Testis (tissue), 2 donors: ENCODE measurements at regions not wholly inside any gene's neighbourhood (a gene's known extent, or its start where the extent isn't known, plus 50 kb on each side); places are given as distances from the start of the nearest gene placed in this dataset.

ENCODE experiments used
- DNase-seq: peaks from one replicate; pipeline ENCODE4 v3.0.0-alpha.2; 2019
- H3K27ac ChIP-seq, 2 donors: fragments of 200-600 bp; sonication (generic); one replicate each; pipeline ENCODE4 v1.5.1; 2019
- H3K27me3 ChIP-seq: fragments of 200-600 bp; sonication (generic); one replicate; pipeline ENCODE4 v1.5.1; 2019
- H3K36me3 ChIP-seq: fragments of 200-600 bp; sonication (generic); one replicate; pipeline ENCODE4 v1.5.1; 2017; ENCODE audit warnings: low read depth; ENCODE audit errors: missing control alignments
- H3K4me1 ChIP-seq: fragments of 200-600 bp; sonication (generic); one replicate; pipeline ENCODE4 v1.5.1; 2019
- H3K4me3 ChIP-seq, 2 donors: fragments of 200-600 bp; sonication (generic); one replicate each; pipeline ENCODE4 v1.5.1; 2017 to 2019
- H3K9me3 ChIP-seq: fragments of 200-600 bp; sonication (generic); one replicate; pipeline ENCODE4 v1.5.1; 2017
- POLR2A ChIP-seq: fragments of 450-650 bp; IDR thresholded peaks from one replicate; pipeline ENCODE4 v1.6.1; 2017; ENCODE audit warnings: antibody characterized with exemption, mild to moderate bottlenecking, moderate library complexity
- WGBS, 2 donors: methylation state at CpG; one replicate each; pipeline ENCODE4 v1.1.5; 2018; 5-methylcytosine and 5-hydroxymethylcytosine counted together
- intact Hi-C: fragments of 100-400 bp; cut with DNase I; formaldehyde crosslinking; loops from one replicate; pipeline ENCODE4 v1.15.1; 2023; ENCODE audit warnings: low total_unique reads
- TF ChIP-seq, protein P1 (sequence below), 3 experiments: fragments of 450-650 bp in 2 of 3; fragments of 200-600 bp in 1 of 3; sonication (generic) in 1 of 3; IDR thresholded peaks; one replicate each; pipeline ENCODE4 v1.5.1; 2016 to 2019; ENCODE audit warnings: antibody characterized with exemption in 3 of 3, mild to moderate bottlenecking in 2 of 3, moderate library complexity in 1 of 3

DNA sequence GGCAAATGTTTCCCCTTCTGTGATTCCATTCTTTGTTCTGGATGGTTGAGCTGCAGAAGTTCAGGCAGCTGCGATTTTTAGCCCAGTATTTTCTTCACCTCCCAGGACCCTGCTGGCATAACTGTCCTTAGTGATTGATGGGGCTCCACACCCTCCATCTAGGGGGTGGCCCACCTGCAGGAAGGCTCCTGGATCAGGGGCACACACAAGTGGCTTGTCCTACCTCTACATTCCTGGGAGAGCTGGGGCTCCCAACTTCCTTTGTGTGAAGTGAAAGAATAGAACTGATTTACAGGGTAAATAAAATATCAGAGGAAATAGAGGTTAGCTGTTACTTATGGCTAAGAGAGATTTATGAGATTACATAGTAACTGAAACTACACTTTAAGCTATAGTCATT is 129.5 kb upstream of the MAP3K7 start:
- H3K4me1 ChIP-seq = no peaks in the 10 kb centered on the region
- H3K36me3 ChIP-seq = no peaks in the 10 kb centered on the region
- H3K4me3 ChIP-seq = no peak overlapping the region
- H3K27me3 ChIP-seq = no peaks in the 10 kb centered on the region
- no peaks in the 10 kb centered on the region for H3K9me3 ChIP-seq
- no peak for DNase-seq
- intact Hi-C loops = no loop called here
- TF ChIP-seq, protein P1, sequence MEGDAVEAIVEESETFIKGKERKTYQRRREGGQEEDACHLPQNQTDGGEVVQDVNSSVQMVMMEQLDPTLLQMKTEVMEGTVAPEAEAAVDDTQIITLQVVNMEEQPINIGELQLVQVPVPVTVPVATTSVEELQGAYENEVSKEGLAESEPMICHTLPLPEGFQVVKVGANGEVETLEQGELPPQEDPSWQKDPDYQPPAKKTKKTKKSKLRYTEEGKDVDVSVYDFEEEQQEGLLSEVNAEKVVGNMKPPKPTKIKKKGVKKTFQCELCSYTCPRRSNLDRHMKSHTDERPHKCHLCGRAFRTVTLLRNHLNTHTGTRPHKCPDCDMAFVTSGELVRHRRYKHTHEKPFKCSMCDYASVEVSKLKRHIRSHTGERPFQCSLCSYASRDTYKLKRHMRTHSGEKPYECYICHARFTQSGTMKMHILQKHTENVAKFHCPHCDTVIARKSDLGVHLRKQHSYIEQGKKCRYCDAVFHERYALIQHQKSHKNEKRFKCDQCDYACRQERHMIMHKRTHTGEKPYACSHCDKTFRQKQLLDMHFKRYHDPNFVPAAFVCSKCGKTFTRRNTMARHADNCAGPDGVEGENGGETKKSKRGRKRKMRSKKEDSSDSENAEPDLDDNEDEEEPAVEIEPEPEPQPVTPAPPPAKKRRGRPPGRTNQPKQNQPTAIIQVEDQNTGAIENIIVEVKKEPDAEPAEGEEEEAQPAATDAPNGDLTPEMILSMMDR (IDR thresholded peaks at IDR 0.05) = no peak
- TF ChIP-seq POLR2A = no peak
- 43 to 47% methylated on average over 1 of the region's 1 CpG for WGBS, 2 donors
- no peak overlapping the region for H3K27ac ChIP-seq

GRCh38 chr6:90715093-90715655 is 128.3 kb upstream of the MAP3K7 start:
- Histone ChIP-seq H3K4me1 (no peaks in the 10 kb centered on the region), H3K27ac (no peak overlapping the region), H3K36me3 (no peaks in the 10 kb centered on the region), H3K9me3 (no peaks in the 10 kb centered on the region), H3K27me3 (no peaks in the 10 kb centered on the region), H3K4me3 (no peak overlapping the region)
- no peak for DNase-seq
- intact Hi-C loops = no loop called here
- TF ChIP-seq, protein P1 (IDR thresholded peaks at IDR 0.05) = no peak
- no peak for TF ChIP-seq POLR2A
- 50 to 55% methylated on average over 13 of the region's 13 CpGs for WGBS, 2 donors

- Histone ChIP-seq H3K9me3 (no peaks in the 10 kb centered on the region), H3K4me3 (no peak overlapping the region), H3K27me3 (no peaks in the 10 kb centered on the region), H3K4me1 (no peaks in the 10 kb centered on the region), H3K36me3 (no peaks in the 10 kb centered on the region), H3K27ac (no peak overlapping the region)
- TF ChIP-seq, protein P1 (IDR thresholded peaks at IDR 0.05) = no peak
- TF ChIP-seq POLR2A = no peak
- intact Hi-C loops = no loop called here
- DNase-seq = no peak
These were observed 127.4 kb upstream of the MAP3K7 start for GRCh38 chr6:90714319-90714718.

DNA sequence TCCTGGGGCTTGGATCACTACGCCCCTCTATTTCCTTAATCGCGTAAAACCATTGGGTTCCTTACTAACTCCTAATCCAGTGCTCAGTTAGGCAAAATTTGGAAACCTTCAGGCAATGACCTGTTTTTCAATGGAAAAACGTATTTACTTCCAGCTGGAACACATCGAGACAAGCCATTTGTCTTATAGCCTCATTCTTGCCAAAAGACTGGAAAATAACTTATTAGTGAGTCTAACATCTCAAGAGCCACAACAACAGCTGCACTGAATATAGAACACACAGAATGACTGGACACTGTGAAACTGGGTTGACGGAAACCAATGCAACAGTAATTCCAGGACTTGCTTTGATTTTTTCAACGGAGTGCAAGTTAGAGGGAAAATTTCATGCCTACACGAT is 125.2 kb upstream of the MAP3K7 start:
- Histone ChIP-seq H3K9me3 (no peaks in the 10 kb centered on the region), H3K4me1 (no peaks in the 10 kb centered on the region), H3K4me3 (no peak overlapping the region), H3K27me3 (no peaks in the 10 kb centered on the region), H3K36me3 (no peaks in the 10 kb centered on the region), H3K27ac (no peak overlapping the region)
- 51 to 54% methylated on average over 8 of the region's 8 CpGs for WGBS, 2 donors
- intact Hi-C loops = no loop called here
- DNase-seq = no peak
- TF ChIP-seq, protein P1 (IDR thresholded peaks at IDR 0.05) = no peak
- no peak for TF ChIP-seq POLR2A

- Histone ChIP-seq H3K27me3 (no peaks in the 10 kb centered on the region), H3K4me1 (no peaks in the 10 kb centered on the region), H3K27ac (no peak overlapping the region), H3K9me3 (no peaks in the 10 kb centered on the region), H3K4me3 (no peak overlapping the region), H3K36me3 (no peaks in the 10 kb centered on the region)
- TF ChIP-seq POLR2A = no peak
- TF ChIP-seq, protein P1 (IDR thresholded peaks at IDR 0.05) = no peak
- intact Hi-C loops = no loop called here
- no peak for DNase-seq
- 79 to 84% methylated on average over 3 of the region's 3 CpGs for WGBS, 2 donors
These were observed 122.6 kb upstream of the MAP3K7 start for GRCh38 chr6:90709431-90709996.
